HepG2 (cell line): ENCODE measurements at regions not wholly inside any gene's neighbourhood (a gene's known extent, or its start where the extent isn't known, plus 50 kb on each side); places are given as distances from the start of the nearest gene placed in this dataset.
A peak's percentile ranks its signal among the peaks of the same experiment; 100 is the strongest.

ENCODE experiments used
- E2F1 ChIP-seq: sonication (generic); formaldehyde crosslinking; IDR thresholded peaks from 2 replicates; pipeline ENCODE4 v1.5.0; 2020; ENCODE audit warnings: missing genetic modification reagents
- HIC2 ChIP-seq: sonication (generic); formaldehyde crosslinking; IDR thresholded peaks from 2 replicates; pipeline ENCODE4 v1.9.0; 2022; ENCODE audit warnings: low read depth, missing genetic modification reagents
- HNF1B ChIP-seq: sonication (generic); formaldehyde crosslinking; IDR thresholded peaks from 2 replicates; pipeline ENCODE4 v1.5.1; 2020; ENCODE audit warnings: mild to moderate bottlenecking, moderate library complexity, missing genetic modification reagents
- HOXA9 ChIP-seq: sonication (generic); formaldehyde crosslinking; IDR thresholded peaks from 2 replicates; pipeline ENCODE4 v1.8.1; 2022; ENCODE audit warnings: missing genetic modification reagents, mild to moderate bottlenecking, moderate library complexity, borderline replicate concordance
- HOXD1 ChIP-seq: sonication (generic); formaldehyde crosslinking; IDR thresholded peaks from 2 replicates; pipeline ENCODE4 v1.5.0; 2020; ENCODE audit warnings: missing genetic modification reagents
- KLF15 ChIP-seq: sonication (generic); formaldehyde crosslinking; IDR thresholded peaks from 2 replicates; pipeline ENCODE4 v1.8.1; 2023; ENCODE audit warnings: borderline replicate concordance, mild to moderate bottlenecking, inconsistent platforms, missing genetic modification reagents, mixed read lengths
- MAFF ChIP-seq: IDR thresholded peaks from 2 replicates; pipeline ENCODE4 v1.6.1; 2011; ENCODE audit warnings: low read depth, low read length, improper control_type of control experiment
- MYPOP ChIP-seq: sonication (generic); formaldehyde crosslinking; IDR thresholded peaks from 2 replicates; pipeline ENCODE4 v1.8.1; 2023; ENCODE audit warnings: mild to moderate bottlenecking, moderate library complexity, missing genetic modification reagents
- PHF8 ChIP-seq: sonication (generic); formaldehyde crosslinking; IDR thresholded peaks from 2 replicates; pipeline ENCODE4 v1.5.0; 2020; ENCODE audit warnings: missing genetic modification reagents
- POGZ ChIP-seq: sonication (generic); formaldehyde crosslinking; IDR thresholded peaks from 2 replicates; pipeline ENCODE4 v1.4.0; 2020; ENCODE audit warnings: mild to moderate bottlenecking, missing genetic modification reagents
- RBM39 ChIP-seq: fragments of 200-400 bp; formaldehyde crosslinking; IDR thresholded peaks from one replicate; pipeline ENCODE4 v1.6.1; 2018; ENCODE audit warnings: antibody characterized with exemption, mild to moderate bottlenecking, low read depth, low read length; ENCODE audit not compliant: poor library complexity, severe bottlenecking
- RNF219 ChIP-seq: sonication (generic); formaldehyde crosslinking; IDR thresholded peaks from 2 replicates; pipeline ENCODE4 v1.5.0; 2020; ENCODE audit warnings: mild to moderate bottlenecking, missing genetic modification reagents
- SP1 ChIP-seq, 2 experiments: fragments of 450-650 bp in 1 of 2; sonication (generic) in 1 of 2; formaldehyde crosslinking in 1 of 2; IDR thresholded peaks; 2 replicates each; pipeline versions ENCODE4 v1.4.0 to v1.6.1; 2016 to 2020; ENCODE audit warnings: missing genetic modification reagents in 1 of 2
- SRSF4 ChIP-seq: fragments of 200-400 bp; formaldehyde crosslinking; IDR thresholded peaks from one replicate; pipeline ENCODE4 v1.6.1; 2018; ENCODE audit warnings: mild to moderate bottlenecking, low read depth, low read length, moderate library complexity; ENCODE audit not compliant: poor library complexity, severe bottlenecking
- XRCC5 ChIP-seq: fragments of 200-400 bp; formaldehyde crosslinking; optimal IDR thresholded peaks from 2 replicates; pipeline ENCODE3; 2017; ENCODE audit warnings: mild to moderate bottlenecking, low read length
- ZBTB7B ChIP-seq: sonication (generic); formaldehyde crosslinking; IDR thresholded peaks from 2 replicates; pipeline ENCODE4 v1.4.0; 2020; ENCODE audit warnings: missing genetic modification reagents
- ZNF251 ChIP-seq: sonication (generic); formaldehyde crosslinking; IDR thresholded peaks from 2 replicates; pipeline ENCODE4 v1.9.0; 2021; ENCODE audit warnings: mild to moderate bottlenecking, missing genetic modification reagents
- ZNF570 ChIP-seq: sonication (generic); formaldehyde crosslinking; IDR thresholded peaks from 2 replicates; pipeline ENCODE4 v1.4.0; 2020; ENCODE audit warnings: mild to moderate bottlenecking, missing genetic modification reagents, borderline replicate concordance
- ZNF589 ChIP-seq: sonication (generic); formaldehyde crosslinking; conservative IDR thresholded peaks from 2 replicates; pipeline ENCODE4 v1.8.0; 2022; ENCODE audit warnings: mild to moderate bottlenecking, moderate library complexity, missing genetic modification reagents
- ZNF720 ChIP-seq: sonication (generic); formaldehyde crosslinking; IDR thresholded peaks from 2 replicates; pipeline ENCODE4 v1.4.0; 2020; ENCODE audit warnings: missing genetic modification reagents
- ZSCAN21 ChIP-seq: sonication (generic); formaldehyde crosslinking; IDR thresholded peaks from 2 replicates; pipeline ENCODE4 v1.8.0; 2022; ENCODE audit warnings: mild to moderate bottlenecking, missing genetic modification reagents, moderate library complexity, borderline replicate concordance

GRCh38 chr13:73765651-73766384 is 368.4 kb downstream of the KLF12 start (continued):
- no peak for TF ChIP-seq SP1 (IDR thresholded peaks at IDR 0.05)
- TF ChIP-seq SP1 (CRISPR knock-in tag; IDR thresholded peaks at IDR 0.05): no peak
- TF ChIP-seq ZNF570 (CRISPR knock-in tag): no peak
- TF ChIP-seq POGZ (CRISPR knock-in tag): 0 out of 2 replicates have a peak, but pooled peaks have one; percentile 35
- no peak for TF ChIP-seq ZSCAN21 (CRISPR knock-in tag)
- peak; percentile 33 for TF ChIP-seq XRCC5
- peak; percentile 33; the same call in 1 of the 2 replicates for TF ChIP-seq PHF8
- TF ChIP-seq MYPOP (CRISPR knock-in tag): no peak
- no peak for TF ChIP-seq ZNF720
- no peak for TF ChIP-seq HIC2 (CRISPR knock-in tag)
- TF ChIP-seq HNF1B: no peak
- no peak for TF ChIP-seq SRSF4
- TF ChIP-seq HOXD1 (CRISPR knock-in tag): no peak
- TF ChIP-seq ZNF251 (CRISPR knock-in tag): no peak
- no peak for TF ChIP-seq E2F1 (CRISPR knock-in tag)
- no peak for TF ChIP-seq KLF15 (CRISPR knock-in tag)
- TF ChIP-seq HOXA9: no peak
- TF ChIP-seq RBM39: no peak
- TF ChIP-seq ZBTB7B (CRISPR knock-in tag): 0 out of 2 replicates have a peak, but pooled peaks have one; percentile 21
- no peak for TF ChIP-seq ZNF589 (CRISPR knock-in tag)
- 0 out of 2 replicates have a peak, but pooled peaks have one; percentile 3 for TF ChIP-seq MAFF
- TF ChIP-seq RNF219 (CRISPR knock-in tag): no peak
